Ovary (tissue), 3 donors: ENCODE measurements at regions not wholly inside any gene's neighbourhood (a gene's known extent, or its start where the extent isn't known, plus 50 kb on each side); places are given as distances from the start of the nearest gene placed in this dataset.

Source experiments
- EP300 ChIP-seq: sonication (generic); formaldehyde crosslinking; IDR thresholded peaks from one replicate; pipeline ENCODE4 v1.6.1; 2017; ENCODE audit warnings: antibody characterized with exemption
- POLR2A ChIP-seq: fragments of 450-650 bp; IDR thresholded peaks from one replicate; pipeline ENCODE4 v1.6.1; 2017; ENCODE audit warnings: antibody characterized with exemption, mild to moderate bottlenecking, moderate library complexity
- TF ChIP-seq, protein P1 (sequence below), 3 donors: fragments of 450-650 bp in 2 of 3; fragments of 200-600 bp in 1 of 3; IDR thresholded peaks; one replicate each; pipeline versions ENCODE4 v1.5.1 to v1.8.0; 2016 to 2022; ENCODE audit warnings: antibody characterized with exemption in 3 of 3, mild to moderate bottlenecking in 1 of 3
- donor health status: DM: no; HTN: no; CAD: no.

DNA sequence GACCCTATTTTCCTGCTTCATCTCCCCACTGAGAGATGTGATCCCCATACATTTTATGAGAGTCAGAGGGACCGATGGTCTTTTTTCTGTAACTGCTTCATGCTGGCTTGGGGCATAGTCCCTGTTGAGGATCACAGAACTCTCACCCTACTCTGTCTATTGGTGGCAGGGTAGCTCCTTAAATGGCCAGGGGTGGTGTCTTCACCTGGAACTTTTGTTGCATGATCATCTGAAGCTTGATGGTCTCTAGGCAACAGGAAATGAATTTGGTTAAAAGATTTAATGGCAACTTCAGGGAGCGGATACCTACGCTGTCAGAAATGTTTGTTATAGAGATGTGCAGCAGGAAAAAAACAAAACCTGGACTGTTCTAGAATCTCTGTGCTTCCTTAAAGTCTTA is 87.0 kb upstream of the GLIS3 start:
- TF ChIP-seq, protein P1, sequence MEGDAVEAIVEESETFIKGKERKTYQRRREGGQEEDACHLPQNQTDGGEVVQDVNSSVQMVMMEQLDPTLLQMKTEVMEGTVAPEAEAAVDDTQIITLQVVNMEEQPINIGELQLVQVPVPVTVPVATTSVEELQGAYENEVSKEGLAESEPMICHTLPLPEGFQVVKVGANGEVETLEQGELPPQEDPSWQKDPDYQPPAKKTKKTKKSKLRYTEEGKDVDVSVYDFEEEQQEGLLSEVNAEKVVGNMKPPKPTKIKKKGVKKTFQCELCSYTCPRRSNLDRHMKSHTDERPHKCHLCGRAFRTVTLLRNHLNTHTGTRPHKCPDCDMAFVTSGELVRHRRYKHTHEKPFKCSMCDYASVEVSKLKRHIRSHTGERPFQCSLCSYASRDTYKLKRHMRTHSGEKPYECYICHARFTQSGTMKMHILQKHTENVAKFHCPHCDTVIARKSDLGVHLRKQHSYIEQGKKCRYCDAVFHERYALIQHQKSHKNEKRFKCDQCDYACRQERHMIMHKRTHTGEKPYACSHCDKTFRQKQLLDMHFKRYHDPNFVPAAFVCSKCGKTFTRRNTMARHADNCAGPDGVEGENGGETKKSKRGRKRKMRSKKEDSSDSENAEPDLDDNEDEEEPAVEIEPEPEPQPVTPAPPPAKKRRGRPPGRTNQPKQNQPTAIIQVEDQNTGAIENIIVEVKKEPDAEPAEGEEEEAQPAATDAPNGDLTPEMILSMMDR (IDR thresholded peaks at IDR 0.05) = no peak
- TF ChIP-seq POLR2A (no peak), EP300 (no peak)
